ENCODE measurements at regions not wholly inside any gene's neighbourhood (a gene's known extent, or its start where the extent isn't known, plus 50 kb on each side); places are given as distances from the start of the nearest gene placed in this dataset.

GRCh38 chr1:212520299-212520698 lies 87.6 kb downstream of the NENF start:
- ChIA-PET CTCF (interaction anchor here (0.8 to 1.5 kb wide), 3 partner anchors 9 to 13 kb away, joined by 3 to 5 read pairs (median 3); no protein-coding TSS in a partner anchor), POLR2A (no interaction called here)
- no peak for DNase-seq (ENCODE audit: extremely low spot score)
- no peak for TF ChIP-seq CTCF (IDR thresholded peaks at IDR 0.05; ENCODE audit: control extremely low read depth, extremely low read depth, low read depth, missing control alignments)

- ChIA-PET CTCF (interaction anchor here (1.0 to 1.5 kb wide), 2 partner anchors 9 to 12 kb away, joined by 3 to 5 read pairs; no protein-coding TSS in a partner anchor), POLR2A (no interaction called here)
- TF ChIP-seq CTCF (IDR thresholded peaks at IDR 0.05; ENCODE audit: control extremely low read depth, extremely low read depth, low read depth, missing control alignments) = no peak
- no peak for DNase-seq (ENCODE audit: extremely low spot score)
Observed at GRCh38 chr1:212520746-212521145, 87.8 kb upstream of the ATF3 start.

GRCh38 chr1:212525479-212526110 lies 83.0 kb upstream of the ATF3 start:
- TF ChIP-seq CTCF (IDR thresholded peaks at IDR 0.05; ENCODE audit: control extremely low read depth, extremely low read depth, low read depth, missing control alignments) = no peak
- ChIA-PET CTCF (interaction anchor here (0.9 to 2.0 kb wide), 6 partner anchors 9 to 139 kb away, joined by 3 to 6 read pairs (median 4); no protein-coding TSS in a partner anchor), POLR2A (no interaction called here)
- DNase-seq (ENCODE audit: extremely low spot score) = no peak

GRCh38 chr1:212526111-212526491 lies 82.5 kb upstream of the ATF3 start:
- DNase-seq (ENCODE audit: extremely low spot score) = no peak
- CTCF ChIA-PET = interaction anchor here (1.1 to 1.5 kb wide), 3 partner anchors 11 to 139 kb away, joined by 3 to 4 read pairs (median 3); no protein-coding TSS in a partner anchor
- POLR2A ChIA-PET = no interaction called here
- no peak for TF ChIP-seq CTCF (IDR thresholded peaks at IDR 0.05; ENCODE audit: control extremely low read depth, extremely low read depth, low read depth, missing control alignments)

GRCh38 chr1:212528501-212528900 lies 80.1 kb upstream of the ATF3 start:
- DNase-seq (ENCODE audit: extremely low spot score) = no peak
- POLR2A ChIA-PET = no interaction called here
- no peak for TF ChIP-seq CTCF (IDR thresholded peaks at IDR 0.05; ENCODE audit: control extremely low read depth, extremely low read depth, low read depth, missing control alignments)
- CTCF ChIA-PET = interaction anchor here (0.8 to 2.3 kb wide), 7 partner anchors 16 to 136 kb away, joined by 3 to 10 read pairs (median 4); no protein-coding TSS in a partner anchor

GRCh38 chr1:212529211-212529741 lies 79.3 kb upstream of the ATF3 start:
- TF ChIP-seq CTCF (IDR thresholded peaks at IDR 0.05; ENCODE audit: control extremely low read depth, extremely low read depth, low read depth, missing control alignments) = no peak
- ChIA-PET CTCF (interaction anchor here (0.9 to 2.3 kb wide), 9 partner anchors 9 to 136 kb away, joined by 3 to 10 read pairs (median 4); no protein-coding TSS in a partner anchor), POLR2A (interaction anchor here (1.1 kb wide), 1 partner anchor 79 kb away, joined by 4 read pairs; the partner anchor contains the start of gene ATF3)
- no peak for DNase-seq (ENCODE audit: extremely low spot score)

Data from GM10248 (cell line).